Adrenal gland (tissue), 9 donors: ENCODE measurements at regions not wholly inside any gene's neighbourhood (a gene's known extent, or its start where the extent isn't known, plus 50 kb on each side); places are given as distances from the start of the nearest gene placed in this dataset.

Experiments
- DNase-seq, 7 donors: peaks; one replicate each; pipeline ENCODE4 v3.0.0-alpha.2; 2019 to 2020
- H3K27ac ChIP-seq, 5 donors: fragments of 200-600 bp; sonication (generic) in 4 of 5; 1 replicate in 3 of 5; 2 replicates in 2 of 5; pipeline versions ENCODE4 v1.5.1 to v1.8.0; 2016 to 2020; ENCODE audit warnings: mild to moderate bottlenecking in 1 of 5
- H3K27me3 ChIP-seq: fragments of 200-600 bp; 2 replicates; pipeline ENCODE4 v1.8.0; 2021
- H3K36me3 ChIP-seq, 2 donors: fragments of 200-600 bp; replicated peaks in 1 of 2; 1 replicate in 1 of 2; 2 replicates in 1 of 2; pipeline versions ENCODE4 v1.5.1 to v1.8.0; 2018 to 2022
- H3K4me1 ChIP-seq, 2 donors: fragments of 200-600 bp; replicated peaks in 1 of 2; 1 replicate in 1 of 2; 2 replicates in 1 of 2; pipeline versions ENCODE4 v1.5.1 to v1.8.0; 2018 to 2021
- H3K4me3 ChIP-seq, 4 donors: fragments of 200-600 bp; sonication (generic) in 3 of 4; one replicate each; pipeline ENCODE4 v1.5.1; 2016 to 2018
- H3K9me3 ChIP-seq, 3 donors: fragments of 200-600 bp; sonication (generic) in 1 of 3; replicated peaks in 1 of 3; 1 replicate in 2 of 3; 2 replicates in 1 of 3; pipeline versions ENCODE4 v1.5.1 to v1.8.0; 2016 to 2021
- CTCF ChIP-seq, 6 experiments: fragments of 450-650 bp in 4 of 6; fragments of 200-600 bp in 2 of 6; sonication (generic) in 1 of 6; IDR thresholded peaks; 1 replicate in 5 of 6; 2 replicates in 1 of 6; pipeline versions ENCODE4 v1.5.1 to v1.8.0; 2016 to 2021; ENCODE audit warnings: antibody characterized with exemption in 6 of 6, mild to moderate bottlenecking in 2 of 6, moderate library complexity in 1 of 6
- POLR2A ChIP-seq, 2 donors: fragments of 450-650 bp; IDR thresholded peaks; one replicate each; pipeline ENCODE4 v1.6.1; 2017; ENCODE audit warnings: antibody characterized with exemption in 2 of 2, mild to moderate bottlenecking in 2 of 2, moderate library complexity in 1 of 2
- WGBS, 4 donors: extraction: QIAGEN DNeasy Blood & Tissue Kit in 2 of 4; methylation state at CpG; one replicate each; pipeline versions ENCODE4 v1.1.5 to v1.1.7; 2013 to 2017; 5-methylcytosine and 5-hydroxymethylcytosine counted together
- intact Hi-C, 2 donors: fragments of 100-400 bp; cut with DNase I; formaldehyde crosslinking; loops; one replicate each; pipeline versions ENCODE4 v1.14.1 to v1.15.0; 2022 to 2023
- donor health status: healthy with polysubstance abuse.
- donor health status: Bipolar disorder and iron deficiency.
- donor health status: DM: yes; HTN: yes; CAD: no.
- donor health status: DM: no; HTN: no; CAD: no.
- donor health status: DM: no; HTN: no; CAD: no.

GRCh38 chr21:15301014-15301413, 236.2 kb upstream of the NRIP1 start:
- H3K36me3 ChIP-seq: no peaks in the 10 kb centered on the region
- no peak overlapping the region for H3K4me3 ChIP-seq
- H3K27me3 ChIP-seq: no peaks in the 10 kb centered on the region
- TF ChIP-seq CTCF (IDR thresholded peaks at IDR 0.05): no peak
- intact Hi-C loops: no loop called here
- H3K4me1 ChIP-seq: no peaks in the 10 kb centered on the region
- 75 to 94% (median 91%) methylated on average over 3 of the region's 3 CpGs for WGBS, 4 donors
- H3K9me3 ChIP-seq: no peaks in the 10 kb centered on the region
- no peak overlapping the region for H3K27ac ChIP-seq
- DNase-seq: no peak

GRCh38 chr21:15301736-15302135, 236.9 kb upstream of the NRIP1 start:
- H3K4me3 ChIP-seq: no peak overlapping the region
- TF ChIP-seq CTCF (IDR thresholded peaks at IDR 0.05): no peak
- no peak for TF ChIP-seq POLR2A (IDR thresholded peaks at IDR 0.05)
- H3K36me3 ChIP-seq: no peaks in the 10 kb centered on the region
- no peak overlapping the region for H3K27ac ChIP-seq
- WGBS, 4 donors: 89 to 93% (median 91%) methylated on average over 2 of the region's 2 CpGs
- H3K27me3 ChIP-seq: no peaks in the 10 kb centered on the region
- intact Hi-C loops: no loop called here
- DNase-seq: no peak
- H3K9me3 ChIP-seq: peaks cover 0 to 2% (median 0%) of the 10 kb centered on the region in 3 donors
- no peaks in the 10 kb centered on the region for H3K4me1 ChIP-seq

GRCh38 chr21:15306271-15306670, 241.5 kb upstream of the NRIP1 start:
- WGBS, 4 donors: 85 to 88% (median 87%) methylated on average over 2 of the region's 2 CpGs
- intact Hi-C loops: no loop called here
- Histone ChIP-seq H3K36me3 (no peaks in the 10 kb centered on the region), H3K27me3 (no peaks in the 10 kb centered on the region), H3K27ac (no peak overlapping the region), H3K9me3 (peaks cover 0 to 2% (median 0%) of the 10 kb centered on the region in 3 donors), H3K4me3 (no peak overlapping the region), H3K4me1 (no peaks in the 10 kb centered on the region)
- no peak for DNase-seq
- TF ChIP-seq POLR2A (IDR thresholded peaks at IDR 0.05) (no peak), CTCF (IDR thresholded peaks at IDR 0.05) (no peak)

GRCh38 chr21:15308333-15308732, 243.5 kb upstream of the NRIP1 start:
- Histone ChIP-seq H3K27ac (no peak overlapping the region), H3K4me3 (no peak overlapping the region), H3K36me3 (no peaks in the 10 kb centered on the region), H3K4me1 (no peaks in the 10 kb centered on the region), H3K9me3 (peaks cover 0 to 2% (median 0%) of the 10 kb centered on the region in 3 donors), H3K27me3 (no peaks in the 10 kb centered on the region)
- WGBS, 4 donors: 91 to 97% (median 92%) methylated on average over 3 of the region's 3 CpGs
- TF ChIP-seq POLR2A (IDR thresholded peaks at IDR 0.05) (no peak), CTCF (IDR thresholded peaks at IDR 0.05) (no peak)
- intact Hi-C loops: no loop called here
- no peak for DNase-seq
